ENCODE measurements at regions not wholly inside any gene's neighbourhood (a gene's known extent, or its start where the extent isn't known, plus 50 kb on each side); places are given as distances from the start of the nearest gene placed in this dataset.
"Not testable (repeated sequence)": the region's sequence is repeated elsewhere in the genome, so short reads cannot be mapped to it uniquely, and the experiment has no call there.

DNA sequence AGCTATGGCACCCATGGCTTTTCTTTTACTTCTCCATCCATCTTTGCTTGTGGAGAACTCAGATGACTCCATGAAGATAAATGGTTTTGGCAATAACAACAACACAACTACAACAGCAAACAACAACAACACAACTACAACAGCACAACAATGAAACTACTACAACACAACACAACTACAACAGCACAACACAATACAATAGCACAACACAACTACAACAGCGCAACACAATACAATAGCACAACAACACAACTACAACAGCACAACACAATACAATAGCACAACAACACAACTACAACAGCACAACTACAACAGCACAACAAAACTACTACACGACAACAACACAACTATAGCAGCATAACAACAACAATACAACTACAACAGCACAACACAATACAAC lies 569.4 kb downstream of the TOX3 start:
- DNase-seq (ENCODE audit: low spot score), result not testable (repeated sequence)

DNA sequence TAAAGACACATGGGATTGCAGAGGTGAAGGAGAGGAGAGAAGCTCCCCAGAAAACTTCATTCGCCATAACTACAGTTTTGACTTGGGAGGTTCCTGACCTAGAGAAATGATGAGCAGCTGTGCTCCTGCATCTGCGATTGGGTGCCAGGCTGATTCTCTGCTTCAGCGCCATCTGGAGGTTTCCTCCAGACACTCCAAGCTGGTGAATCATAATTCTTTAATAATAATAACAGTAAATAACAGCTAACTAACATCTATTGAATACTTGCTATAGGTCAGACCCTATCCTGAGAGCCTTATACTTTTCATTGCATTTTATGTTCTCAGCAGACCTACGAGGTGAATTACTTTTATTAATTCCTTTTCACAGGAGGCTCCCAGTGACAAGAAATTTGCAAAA lies 575.8 kb downstream of the TOX3 start:
- DNase-seq (ENCODE audit: low spot score), result no peak

DNA sequence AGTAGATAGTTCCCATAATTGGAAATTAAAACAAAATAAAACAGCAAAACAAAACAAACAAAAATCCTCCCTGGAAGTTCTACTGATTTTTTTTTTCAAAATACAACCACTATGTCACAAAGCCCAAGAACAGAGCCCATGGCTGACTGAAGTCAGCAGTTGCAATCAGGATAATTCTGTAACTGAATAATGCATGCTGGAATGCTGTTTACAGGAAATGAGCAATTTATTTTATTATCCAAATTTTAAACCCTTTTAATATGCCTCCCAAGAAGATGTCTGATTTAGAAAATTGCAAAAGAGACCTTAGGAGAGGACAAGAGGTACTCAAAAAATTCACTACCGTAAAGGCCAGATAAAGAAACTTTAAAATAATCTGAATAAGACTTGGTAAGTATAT lies 578.2 kb downstream of the TOX3 start:
- DNase-seq (ENCODE audit: low spot score), result no peak

DNA sequence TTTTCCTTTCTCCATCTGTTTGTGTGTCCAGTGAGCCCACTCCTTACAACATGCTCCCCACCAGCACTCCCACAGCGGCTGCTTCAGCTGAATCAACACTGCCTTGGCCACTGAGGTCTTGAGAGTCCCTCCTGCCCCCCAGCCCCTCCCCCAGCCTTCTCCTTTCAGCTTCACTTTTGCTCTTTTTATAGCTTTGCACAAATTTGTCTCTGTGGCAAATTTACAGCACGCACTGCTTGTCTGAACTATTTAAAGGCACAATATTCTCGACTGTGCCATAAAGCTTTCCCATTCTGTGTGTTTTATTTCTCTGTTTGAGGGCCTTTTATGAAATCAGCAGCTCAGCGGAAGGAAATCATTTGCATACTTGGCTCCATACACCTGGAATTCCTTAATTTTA lies 579.3 kb downstream of the TOX3 start:
- DNase-seq (ENCODE audit: low spot score), result no peak

DNA sequence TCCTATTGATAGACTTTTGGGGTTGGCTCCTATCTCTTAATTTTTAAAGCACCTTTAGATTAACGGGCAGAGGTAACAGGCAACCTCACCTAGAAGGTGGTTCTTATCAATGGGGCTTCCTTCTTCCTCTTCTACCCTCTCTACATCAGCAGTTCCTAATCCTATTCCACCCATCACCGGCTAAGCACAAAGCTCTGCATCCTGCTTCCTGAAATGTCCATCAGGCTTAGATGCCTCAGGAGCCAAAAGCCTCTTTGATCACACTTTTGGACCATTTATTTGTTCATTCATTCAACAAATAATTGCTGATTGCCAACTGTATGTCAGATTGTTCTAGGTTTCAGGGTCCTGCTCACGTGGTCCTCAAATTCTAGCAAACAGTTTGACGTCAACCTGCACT lies 586.0 kb downstream of the TOX3 start:
- DNase-seq (ENCODE audit: low spot score), result no peak

DNA sequence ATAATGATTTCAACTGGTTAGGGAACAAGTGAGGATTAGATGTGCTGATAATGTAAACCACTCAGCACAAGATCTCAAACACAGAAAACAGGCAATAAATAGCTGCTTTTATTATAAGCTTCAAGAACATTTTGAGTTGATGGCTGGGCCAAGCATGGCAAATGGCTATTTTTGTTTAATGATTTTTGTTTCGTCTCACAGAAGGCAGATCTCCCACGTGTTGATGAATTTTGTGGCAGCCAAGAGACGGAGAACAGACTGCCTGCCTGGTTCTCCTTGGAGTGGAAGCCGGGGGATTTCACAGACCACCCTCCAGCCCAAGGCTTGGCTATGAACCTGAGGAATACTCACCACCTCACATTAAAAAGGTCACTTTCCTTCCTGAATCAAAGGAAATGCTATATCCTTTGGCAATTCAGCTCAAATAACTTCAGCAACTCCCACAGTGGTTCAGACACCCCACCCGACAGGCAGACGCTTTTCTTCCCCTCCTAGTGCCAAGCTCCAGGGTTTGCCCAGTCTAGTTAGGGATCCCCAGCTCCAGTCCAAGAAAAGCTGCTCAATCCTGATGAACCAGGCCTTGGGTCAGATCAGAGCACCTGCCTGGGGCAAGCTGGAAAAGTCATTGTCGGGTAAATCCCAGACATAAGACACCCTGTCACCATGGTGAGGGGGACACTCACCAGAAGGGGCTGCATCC lies 593.5 kb downstream of the TOX3 start:
- no peak for DNase-seq (ENCODE audit: low spot score)

DNA sequence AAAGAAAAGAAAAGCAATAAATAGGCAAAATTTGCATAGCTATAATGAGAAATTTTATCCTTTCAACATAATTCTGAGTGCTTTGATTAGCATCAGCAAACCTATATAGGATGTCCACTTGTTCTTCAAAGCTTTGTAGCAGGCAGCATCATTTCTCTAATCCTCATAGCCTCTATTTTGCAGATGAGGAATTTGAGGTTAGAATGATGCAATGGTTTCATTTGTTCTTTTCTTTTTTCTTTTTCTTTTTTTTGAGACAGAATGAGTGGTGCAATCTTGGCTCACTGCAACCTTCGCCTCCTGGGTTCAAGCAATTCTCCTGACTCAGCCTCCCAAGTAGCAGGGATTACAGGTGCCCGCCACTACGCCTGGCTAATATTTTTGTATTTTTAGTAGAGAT lies 594.4 kb downstream of the TOX3 start:
- DNase-seq (ENCODE audit: low spot score), result no peak

DNA sequence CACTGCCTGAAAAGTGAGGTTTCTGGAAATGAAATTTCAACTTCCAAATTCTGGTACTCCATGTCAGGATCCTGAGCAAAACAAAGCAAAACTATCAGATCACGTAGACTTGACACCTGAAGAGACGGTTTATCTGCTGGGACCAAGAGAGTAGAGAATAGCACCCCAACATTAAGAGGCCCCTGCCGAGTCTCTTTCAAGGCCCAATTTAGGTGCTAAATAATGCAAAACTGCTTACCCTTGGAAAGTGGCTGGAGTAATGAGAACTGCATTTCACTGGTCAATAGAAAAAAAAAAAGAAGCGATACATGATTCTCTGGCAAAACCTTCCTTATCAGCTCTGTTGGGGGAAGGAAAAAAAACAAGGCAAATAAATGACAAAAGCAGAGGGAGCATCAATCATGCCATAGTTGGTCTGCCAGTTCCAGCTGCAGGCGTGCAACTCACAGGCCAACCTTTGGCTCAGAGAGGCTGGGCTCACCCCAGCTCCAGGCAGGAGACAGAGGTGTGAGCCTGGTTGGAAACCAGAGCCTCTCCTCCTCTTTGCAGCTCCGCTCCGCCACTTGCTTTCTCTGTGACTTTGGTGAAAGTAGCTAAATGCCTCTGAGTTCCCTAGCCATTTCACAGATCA lies 595.2 kb downstream of the TOX3 start:
- DNase-seq (ENCODE audit: low spot score), result no peak

DNA sequence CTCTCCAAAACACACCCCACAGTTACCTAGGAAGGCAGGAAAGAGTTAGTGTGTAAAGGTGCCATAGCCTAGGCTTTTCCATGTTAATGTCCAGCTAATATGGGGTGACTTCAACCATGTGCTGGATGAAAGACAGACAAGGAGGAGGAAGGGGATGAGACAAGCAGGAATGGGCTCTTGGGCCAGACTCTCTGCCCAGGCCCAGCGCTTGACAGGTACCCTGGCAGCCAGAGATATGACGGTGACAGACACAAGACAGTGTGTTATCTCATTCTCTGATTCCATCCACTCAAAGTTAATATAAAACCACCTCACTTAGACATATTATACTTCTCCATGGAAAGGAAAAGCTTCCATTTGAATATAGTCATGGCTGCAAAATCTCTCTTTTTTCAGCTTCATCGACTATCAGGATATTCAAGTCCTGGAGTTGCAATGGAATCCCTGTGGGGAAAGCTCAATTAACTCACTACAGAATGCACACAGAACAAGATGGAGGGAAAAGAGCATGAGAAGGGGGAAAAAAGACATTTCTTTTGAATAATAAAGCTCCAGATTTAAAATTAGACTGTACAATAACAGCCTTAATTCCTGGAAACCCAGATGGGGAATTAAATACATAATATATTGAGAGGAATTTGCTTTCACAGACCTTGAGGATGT lies 596.7 kb downstream of the TOX3 start:
- DNase-seq (ENCODE audit: low spot score), result no peak

DNA sequence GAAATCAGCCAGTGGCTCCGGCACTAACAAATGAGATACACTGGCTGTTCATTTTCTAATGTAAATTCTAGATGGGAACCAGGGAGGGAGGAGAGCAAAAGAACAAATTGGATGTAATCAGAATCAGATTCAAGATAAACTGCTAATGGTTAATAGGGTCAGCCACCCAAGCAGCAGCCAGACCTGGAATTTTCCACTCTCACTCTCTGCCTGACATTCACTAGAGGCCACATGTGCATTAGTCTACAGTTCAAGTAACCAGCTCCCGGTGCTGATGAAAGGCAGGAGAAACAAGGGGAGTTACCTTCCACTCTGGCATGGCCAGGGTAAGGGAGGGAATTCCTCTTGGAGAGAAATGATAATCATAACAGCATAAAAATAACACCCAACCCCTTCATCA lies 597.7 kb downstream of the TOX3 start:
- DNase-seq (ENCODE audit: low spot score), result no peak

DNA sequence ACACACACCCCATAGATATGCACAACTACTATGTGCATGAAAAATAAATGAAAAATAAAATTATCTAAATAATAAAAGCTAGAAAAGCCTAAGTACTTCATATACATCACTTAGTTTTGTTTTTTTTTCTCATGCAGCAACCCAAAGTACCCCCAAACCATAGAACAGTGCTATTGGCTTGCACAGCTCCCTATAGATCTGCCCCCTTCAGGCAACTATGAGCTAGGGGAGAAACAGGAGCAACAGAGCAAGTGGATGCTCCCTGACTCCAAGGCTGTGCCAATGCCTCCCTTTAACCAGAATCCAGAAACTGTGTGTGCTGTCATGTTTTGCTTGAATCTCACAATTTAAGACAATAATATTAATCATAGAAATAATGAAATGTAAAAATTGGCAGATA lies 605.5 kb downstream of the TOX3 start:
- no peak for DNase-seq (ENCODE audit: low spot score)

DNA sequence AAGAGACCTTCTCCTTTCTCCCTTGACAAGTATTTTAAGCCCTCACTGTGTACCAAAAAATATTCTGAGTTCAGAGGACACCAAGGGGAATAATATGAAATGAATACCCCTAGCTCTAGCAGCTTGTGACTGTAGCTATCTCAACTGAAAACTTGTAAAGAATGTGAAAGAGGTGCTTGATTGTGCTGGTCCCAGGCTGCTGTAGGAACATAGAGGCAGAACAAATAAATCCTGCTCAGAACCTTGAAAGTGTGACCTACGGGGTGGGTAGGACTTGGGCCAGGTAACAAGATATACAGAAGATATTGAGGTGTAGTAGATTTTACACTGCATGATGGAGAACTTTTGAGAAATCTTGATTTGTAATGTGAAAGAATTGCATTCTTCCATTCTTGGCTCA lies 606.8 kb downstream of the TOX3 start:
- no peak for DNase-seq (ENCODE audit: low spot score)

DNA sequence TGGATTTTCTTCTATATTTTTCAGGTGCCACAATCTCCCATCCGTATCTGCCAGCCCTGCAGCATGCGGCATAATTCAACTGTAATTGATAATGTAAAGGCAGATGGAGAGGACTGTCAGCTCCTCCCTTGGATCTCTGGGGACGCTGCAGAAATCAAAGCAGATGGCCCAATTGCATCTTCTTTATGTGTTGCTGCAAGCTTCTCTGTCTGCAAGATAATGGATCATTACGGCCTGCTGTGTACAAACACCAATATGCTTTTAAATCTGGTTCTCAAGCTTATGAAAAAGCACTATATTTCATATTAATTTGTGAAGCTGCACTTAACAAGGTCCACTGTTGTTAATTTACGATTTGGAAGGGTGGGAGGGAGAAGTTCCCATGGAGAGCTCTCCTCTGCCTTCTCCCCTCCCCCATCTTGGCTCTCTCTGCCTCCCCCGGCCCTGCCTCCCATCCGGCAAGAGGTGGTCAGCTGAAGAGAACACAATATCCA lies 607.5 kb downstream of the TOX3 start:
- DNase-seq (ENCODE audit: low spot score), result no peak

DNA sequence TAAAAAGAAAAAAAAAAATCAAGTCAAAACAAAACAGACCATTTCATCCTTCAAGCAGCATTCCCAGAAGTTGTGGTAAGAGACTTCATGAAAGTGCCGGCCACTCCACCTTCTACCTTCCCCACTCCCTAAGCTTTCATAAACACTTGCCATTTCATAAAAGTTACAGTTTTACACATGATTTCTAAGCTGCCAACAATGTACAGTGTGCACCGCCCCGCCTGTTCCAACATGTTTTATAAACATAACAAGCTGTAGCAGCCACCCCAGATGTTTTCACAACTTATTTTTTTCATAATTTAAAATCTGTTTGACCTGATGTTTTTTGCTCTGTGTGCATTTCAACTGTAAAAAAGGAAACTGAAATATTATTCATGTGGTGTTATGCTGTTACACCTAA lies 608.1 kb downstream of the TOX3 start:
- DNase-seq (ENCODE audit: low spot score), result no peak

DNA sequence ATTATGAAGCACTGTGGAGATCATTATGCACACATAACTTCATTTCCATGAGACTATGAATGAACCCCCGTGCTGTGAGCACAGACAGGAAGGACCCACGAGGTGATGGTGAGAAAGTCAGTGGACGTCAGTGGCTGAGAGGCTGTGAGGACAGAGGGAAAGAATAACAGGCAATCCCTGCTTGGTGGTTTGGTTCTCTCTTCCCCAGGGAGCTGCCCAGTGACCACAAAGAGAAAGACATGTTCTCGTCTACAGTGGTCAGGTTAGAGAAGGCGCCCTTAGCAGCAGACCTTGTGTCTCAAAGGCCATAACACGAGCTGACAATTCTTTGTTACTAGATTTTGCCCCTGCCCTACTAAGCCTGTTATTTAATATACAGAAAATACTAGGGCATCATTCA lies 609.2 kb downstream of the TOX3 start:
- no peak for DNase-seq (ENCODE audit: low spot score)

DNA sequence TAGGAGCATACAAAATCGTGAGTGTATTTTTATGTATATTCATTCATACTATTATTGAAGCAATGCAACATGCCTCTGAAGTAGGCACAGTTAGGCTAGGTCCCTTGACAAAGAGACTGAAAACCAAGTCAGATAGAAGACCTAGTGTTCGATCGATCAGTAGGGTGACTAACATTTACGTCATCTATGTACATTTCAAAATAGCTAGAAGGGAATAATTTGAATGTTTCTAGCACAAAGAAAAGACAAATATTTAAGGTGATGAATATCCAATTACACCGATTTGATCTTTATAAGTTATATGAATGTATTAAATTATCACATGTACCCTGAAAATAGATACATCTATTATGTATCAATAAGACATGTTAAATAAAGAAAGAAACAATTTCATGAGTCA lies 610.1 kb downstream of the TOX3 start:
- no peak for DNase-seq (ENCODE audit: low spot score)

DNA sequence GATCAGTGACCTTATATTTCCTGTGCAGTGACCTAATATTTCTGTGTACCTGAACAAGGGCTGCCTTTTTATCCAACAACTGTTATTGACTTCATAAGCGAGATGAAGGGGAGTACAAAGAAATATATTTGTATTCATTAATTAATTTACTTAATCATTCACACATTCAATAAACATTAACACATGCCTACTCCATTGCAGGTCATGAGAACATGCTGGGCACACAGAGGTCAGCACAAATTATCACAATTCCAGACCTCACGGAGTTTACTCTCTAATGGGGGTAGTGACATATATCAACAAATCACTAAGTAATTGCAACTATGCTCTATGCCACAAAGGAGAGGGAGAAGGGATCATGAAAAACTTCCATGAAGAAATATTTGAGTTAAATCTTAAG lies 614.6 kb downstream of the TOX3 start:
- no peak for DNase-seq (ENCODE audit: low spot score)

DNA sequence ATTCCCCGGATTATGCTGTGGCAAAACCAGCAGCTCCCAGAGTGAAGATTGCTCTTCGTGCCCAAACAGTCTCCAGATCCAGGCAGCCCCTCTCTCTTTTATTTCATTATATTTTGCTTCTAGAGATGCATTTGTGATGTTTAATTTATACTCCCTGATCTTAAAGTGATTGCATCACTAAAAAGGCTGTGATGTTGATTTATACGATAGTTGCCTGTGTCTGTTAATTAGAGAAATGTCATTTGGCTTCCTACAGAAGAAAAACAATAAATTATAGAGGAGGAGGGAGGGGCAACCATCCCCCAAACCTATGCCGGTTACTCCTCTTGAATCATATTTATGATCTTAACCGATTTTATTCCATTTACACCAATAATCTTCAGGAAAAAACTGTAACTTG lies 615.3 kb downstream of the TOX3 start:
- DNase-seq (ENCODE audit: low spot score), result no peak

DNA sequence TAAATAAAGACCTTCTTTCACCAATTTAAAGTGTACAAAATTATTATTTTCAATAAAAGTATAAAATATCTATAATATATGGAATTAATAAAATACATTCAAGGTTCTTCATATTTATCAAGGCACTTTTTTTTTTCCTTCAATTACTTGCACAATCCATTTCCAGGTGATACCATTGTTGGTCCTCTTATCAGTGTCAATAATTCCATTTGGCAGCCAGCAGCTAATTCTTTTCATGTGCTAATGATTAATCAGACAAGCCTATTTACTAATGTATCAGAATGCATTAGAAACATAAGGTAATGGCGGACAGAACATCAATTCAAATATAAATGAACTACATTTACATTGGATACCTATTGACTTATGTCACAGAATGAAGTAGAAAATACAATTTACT lies 622.2 kb downstream of the TOX3 start:
- no peak for DNase-seq (ENCODE audit: low spot score)

DNA sequence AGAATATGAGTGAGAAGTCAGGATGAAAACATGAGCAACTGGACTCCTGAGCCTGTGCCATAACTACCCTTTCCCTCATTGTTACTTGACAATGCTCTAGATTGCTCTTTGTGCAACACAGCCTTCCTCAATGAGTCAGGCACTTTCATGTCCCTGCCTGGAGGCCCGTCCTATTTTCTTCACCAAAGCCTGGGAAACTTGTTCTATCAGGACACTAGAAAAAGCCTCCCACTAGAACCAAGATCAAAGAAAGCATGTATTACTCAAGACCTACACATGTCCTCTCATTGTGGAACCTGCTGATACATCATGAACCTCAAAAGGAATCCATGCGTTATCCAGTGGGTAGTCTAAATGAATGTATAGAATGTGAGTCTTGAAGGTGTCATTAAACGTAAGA lies 624.5 kb downstream of the TOX3 start:
- DNase-seq (ENCODE audit: low spot score), result no peak

DNA sequence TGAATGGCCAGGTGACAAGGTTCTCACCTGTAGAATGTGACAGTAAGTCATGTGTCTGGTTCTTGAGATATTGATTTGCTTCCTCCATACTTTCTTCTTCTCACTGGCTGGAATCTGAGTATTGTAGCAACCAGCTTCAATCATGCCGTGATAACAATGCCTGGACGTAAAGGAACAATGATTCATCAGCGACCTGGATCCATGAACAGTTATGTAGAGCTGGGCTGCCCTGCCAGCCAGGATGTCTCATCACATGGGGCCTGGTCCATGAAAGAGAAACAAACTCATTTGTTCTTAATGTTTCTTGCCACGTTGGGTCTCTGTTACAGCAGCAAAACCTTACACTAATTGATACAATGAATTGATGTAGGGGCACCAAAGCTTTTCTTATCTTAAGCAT lies 627.2 kb downstream of the TOX3 start:
- no peak for DNase-seq (ENCODE audit: low spot score)

DNA sequence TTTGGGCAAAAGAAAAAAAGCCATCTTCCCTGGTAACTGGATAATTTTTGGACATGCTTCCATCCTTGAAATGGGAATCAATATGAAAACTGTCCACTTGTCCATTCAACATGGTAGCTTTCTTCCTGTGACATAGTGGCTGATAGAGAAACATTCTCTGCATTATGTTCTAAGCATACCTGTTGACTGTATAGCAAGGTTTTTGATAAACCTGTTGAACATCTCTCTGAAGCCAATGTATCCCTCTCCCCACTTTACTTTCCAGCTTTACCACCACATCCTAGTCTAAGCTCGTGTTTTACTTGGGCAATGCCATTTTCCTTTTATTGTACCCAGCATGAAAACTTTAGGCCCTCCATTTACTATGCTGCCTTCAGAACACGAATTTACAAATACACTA lies 630.1 kb downstream of the TOX3 start:
- DNase-seq (ENCODE audit: low spot score), result no peak

DNA sequence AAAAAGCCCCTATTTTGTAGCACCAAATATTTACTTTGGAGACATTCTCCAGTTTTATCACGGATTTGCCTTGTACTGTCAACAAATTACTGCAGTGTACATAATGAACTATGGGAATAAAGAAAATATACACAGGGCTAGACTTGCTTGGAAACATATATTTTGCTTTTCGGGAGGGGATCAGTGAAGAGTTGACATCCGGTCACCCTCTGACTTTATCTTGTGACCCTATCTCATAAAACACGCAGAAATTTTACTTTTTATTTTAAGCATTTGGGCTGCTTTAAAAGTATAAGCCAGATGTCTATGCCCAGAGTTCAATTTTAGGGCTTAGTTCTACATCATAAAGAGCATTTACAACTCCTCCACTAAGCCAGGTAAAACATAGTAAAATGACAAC lies 630.7 kb downstream of the TOX3 start:
- DNase-seq (ENCODE audit: low spot score), result no peak

DNA sequence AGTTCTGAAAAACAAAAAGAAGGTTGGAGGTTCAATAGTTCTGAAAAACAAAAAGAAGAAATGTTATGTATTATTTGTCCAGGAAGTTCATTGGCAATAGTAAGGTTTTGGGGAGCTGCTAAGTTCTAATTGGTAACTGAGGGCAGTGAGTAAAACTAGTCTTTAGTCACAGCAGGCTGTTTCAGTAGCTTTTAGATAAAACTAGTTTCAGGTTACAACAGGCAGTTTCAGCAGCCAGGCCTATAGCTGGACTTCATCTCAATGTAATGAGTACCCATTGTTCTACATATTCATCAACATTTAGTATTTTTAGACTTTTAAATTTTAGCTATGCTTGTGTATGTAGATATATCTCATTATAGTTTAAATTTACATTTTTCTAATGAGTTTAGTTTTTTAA lies 639.3 kb downstream of the TOX3 start:
- no peak for DNase-seq (ENCODE audit: low spot score)

Data from HuH-7.5 (cell line).